ENCODE measurements at regions not wholly inside any gene's neighbourhood (a gene's known extent, or its start where the extent isn't known, plus 50 kb on each side); places are given as distances from the start of the nearest gene placed in this dataset.

DNA sequence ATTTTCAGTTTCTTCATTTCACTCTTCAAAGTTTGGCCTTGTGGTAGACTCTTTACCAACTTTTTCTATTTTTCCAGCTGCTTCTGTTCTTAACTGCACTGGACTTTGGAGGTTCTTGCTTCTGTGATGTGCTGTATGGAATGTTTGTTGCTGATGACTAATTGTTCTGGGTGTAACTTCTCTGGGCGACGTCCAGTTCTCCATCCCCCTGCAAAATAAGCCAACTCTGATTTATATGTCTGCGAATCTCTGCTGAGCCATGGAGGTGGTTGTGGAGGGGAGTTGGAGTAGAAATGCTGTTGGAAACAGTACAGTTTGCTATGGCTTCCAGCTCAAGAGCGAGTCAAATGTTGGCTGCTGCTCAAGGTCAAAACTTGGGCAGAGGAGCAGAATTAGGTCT, 113.9 kb upstream of the DYRK2 start:
- TF ChIP-seq, protein P1, sequence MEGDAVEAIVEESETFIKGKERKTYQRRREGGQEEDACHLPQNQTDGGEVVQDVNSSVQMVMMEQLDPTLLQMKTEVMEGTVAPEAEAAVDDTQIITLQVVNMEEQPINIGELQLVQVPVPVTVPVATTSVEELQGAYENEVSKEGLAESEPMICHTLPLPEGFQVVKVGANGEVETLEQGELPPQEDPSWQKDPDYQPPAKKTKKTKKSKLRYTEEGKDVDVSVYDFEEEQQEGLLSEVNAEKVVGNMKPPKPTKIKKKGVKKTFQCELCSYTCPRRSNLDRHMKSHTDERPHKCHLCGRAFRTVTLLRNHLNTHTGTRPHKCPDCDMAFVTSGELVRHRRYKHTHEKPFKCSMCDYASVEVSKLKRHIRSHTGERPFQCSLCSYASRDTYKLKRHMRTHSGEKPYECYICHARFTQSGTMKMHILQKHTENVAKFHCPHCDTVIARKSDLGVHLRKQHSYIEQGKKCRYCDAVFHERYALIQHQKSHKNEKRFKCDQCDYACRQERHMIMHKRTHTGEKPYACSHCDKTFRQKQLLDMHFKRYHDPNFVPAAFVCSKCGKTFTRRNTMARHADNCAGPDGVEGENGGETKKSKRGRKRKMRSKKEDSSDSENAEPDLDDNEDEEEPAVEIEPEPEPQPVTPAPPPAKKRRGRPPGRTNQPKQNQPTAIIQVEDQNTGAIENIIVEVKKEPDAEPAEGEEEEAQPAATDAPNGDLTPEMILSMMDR (conservative IDR thresholded peaks at IDR 0.05; ENCODE audit: low read depth, low read length) = no peak
- H3K4me3 ChIP-seq (ENCODE audit: low read depth, low read length) = no peak overlapping the region
- DNase-seq (ENCODE audit: low read depth) = peak; percentile 89

DNA sequence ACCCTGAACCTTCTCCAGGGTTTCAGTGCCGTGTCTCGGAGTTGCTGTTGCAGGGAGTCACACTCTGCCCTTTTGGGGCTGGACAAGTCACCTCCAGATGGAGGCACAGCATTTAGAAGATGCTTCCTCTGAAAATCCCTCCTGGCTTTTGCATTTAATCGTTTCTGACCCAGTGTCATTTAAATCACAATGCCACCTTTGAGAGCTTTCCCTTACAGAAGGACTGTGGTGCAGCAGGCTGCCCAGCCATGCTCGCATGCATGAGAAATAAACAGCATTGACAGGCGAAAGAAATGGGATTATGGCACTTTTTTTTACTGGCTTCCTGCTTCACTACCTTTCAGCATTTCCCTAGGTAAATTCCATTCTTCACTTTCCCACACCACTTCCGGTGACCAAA, 113.4 kb upstream of the DYRK2 start:
- no peak overlapping the region for H3K4me3 ChIP-seq (ENCODE audit: low read depth, low read length)
- DNase-seq (ENCODE audit: low read depth) = no peak
- TF ChIP-seq, protein P1 (conservative IDR thresholded peaks at IDR 0.05; ENCODE audit: low read depth, low read length) = no peak

DNA sequence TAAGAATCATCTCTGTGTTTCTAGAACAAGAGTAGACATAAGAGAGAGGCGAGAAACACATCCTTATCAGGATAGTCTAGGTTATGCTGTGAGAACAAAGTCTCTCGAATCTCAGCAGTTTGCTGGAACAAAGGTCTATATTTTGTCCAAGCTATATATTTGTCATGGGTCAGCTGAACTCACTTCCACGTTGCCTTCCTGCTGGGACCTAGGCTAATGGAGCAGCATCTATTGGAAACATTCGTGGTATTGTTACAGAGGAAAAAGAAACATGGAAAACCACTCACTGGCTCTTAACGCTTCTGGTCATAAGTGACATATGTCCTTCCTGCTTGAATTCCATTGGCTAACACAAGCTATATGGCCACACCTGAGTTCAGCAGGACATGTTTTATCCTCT, 112.6 kb upstream of the DYRK2 start:
- TF ChIP-seq, protein P1 (conservative IDR thresholded peaks at IDR 0.05; ENCODE audit: low read depth, low read length) = no peak
- DNase-seq (ENCODE audit: low read depth) = no peak
- no peak overlapping the region for H3K4me3 ChIP-seq (ENCODE audit: low read depth, low read length)

DNA sequence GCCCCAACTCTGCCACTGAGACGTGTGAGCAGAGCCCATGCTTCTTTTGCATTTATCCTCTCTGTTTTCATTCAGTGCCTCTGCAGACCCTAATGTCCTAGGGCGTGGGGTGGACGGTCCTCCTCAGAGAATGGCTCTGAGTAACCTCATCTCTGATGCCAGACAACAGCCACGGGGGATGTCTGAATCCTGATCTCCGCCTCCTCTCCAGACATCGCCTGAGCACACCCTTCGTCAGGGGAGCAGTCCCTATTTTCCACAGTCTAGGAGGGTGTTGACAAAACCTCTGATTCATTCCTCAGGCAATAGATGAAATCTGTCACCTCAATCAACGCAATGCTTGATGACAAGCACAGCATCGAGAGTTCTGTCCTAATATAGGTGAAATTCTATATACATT, 109.2 kb upstream of the DYRK2 start:
- TF ChIP-seq, protein P1 (conservative IDR thresholded peaks at IDR 0.05; ENCODE audit: low read depth, low read length) = no peak
- no peak overlapping the region for H3K4me3 ChIP-seq (ENCODE audit: low read depth, low read length)
- DNase-seq (ENCODE audit: low read depth) = no peak

DNA sequence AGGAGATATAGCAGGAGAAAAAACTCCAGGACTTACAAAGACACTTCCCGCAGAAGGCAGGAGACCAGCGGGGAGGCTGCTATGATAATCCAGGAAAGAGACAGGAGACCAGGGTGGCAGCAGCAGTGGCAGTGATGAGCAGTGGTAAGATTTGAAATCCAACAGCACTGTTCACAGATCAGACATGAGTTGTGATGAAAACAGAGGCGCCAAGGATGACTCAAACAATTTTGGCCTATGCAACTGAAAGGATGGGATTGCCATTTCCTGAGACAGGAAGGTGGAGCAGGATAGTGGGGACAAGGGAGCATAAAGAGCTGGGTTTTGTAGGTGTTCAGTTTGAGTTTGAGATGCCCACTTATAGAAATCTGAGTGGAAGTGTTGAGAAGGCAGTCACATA, 108.6 kb upstream of the DYRK2 start:
- H3K4me3 ChIP-seq (ENCODE audit: low read depth, low read length) = no peak overlapping the region
- no peak for DNase-seq (ENCODE audit: low read depth)
- TF ChIP-seq, protein P1 (conservative IDR thresholded peaks at IDR 0.05; ENCODE audit: low read depth, low read length) = no peak

DNA sequence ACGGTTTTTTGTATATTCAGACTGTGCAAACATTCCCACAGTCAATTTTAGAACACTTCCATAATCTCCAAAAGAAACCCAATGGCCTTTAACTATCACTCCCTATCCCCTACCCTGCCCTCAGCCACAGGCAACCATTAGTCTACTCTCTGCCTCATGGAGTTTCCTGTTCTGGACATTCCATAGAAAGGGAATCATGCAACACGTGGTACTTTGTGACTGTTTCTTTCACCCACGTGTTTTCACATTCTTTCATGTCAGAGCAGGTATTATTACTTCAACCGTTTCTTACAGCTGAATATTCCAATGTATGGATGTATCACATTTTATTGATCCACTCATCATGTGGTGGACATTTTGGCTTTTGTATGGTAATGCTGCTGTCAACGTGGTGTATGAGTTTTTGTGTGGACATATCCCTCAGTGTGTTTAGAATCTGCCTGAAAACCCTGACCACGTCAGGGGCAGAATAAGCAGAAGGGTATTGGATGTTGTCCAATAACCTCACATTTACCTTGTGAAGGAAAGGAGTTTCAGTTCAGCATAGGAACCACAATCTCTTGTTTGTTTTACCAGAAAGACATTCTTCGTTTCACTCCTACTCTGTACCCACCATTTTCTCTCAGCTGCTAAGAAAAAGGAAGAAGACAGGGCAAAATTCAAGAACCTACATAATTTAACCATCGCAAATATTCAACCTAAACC, 107.5 kb upstream of the DYRK2 start:
- TF ChIP-seq, protein P1 (conservative IDR thresholded peaks at IDR 0.05; ENCODE audit: low read depth, low read length) = no peak
- no peak for DNase-seq (ENCODE audit: low read depth)
- H3K4me3 ChIP-seq (ENCODE audit: low read depth, low read length) = no peak overlapping the region

DNA sequence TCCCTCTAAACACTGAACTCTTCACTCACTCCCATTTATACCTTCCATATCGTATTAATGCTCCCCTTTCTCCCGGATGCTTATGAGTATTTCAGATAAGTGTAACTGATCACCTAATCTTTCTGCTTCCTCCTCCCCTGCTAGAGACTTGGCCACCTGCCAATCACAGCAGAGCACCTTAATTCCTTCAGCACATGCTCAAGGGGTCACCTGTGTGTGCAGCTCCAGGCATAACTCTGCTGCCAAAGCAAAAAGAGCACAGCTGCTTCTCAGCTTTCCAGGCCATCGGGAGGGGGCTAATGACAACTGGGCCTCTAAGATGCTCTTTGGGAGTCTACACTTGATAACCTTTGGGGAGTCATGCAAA, 106.9 kb upstream of the DYRK2 start:
- H3K4me3 ChIP-seq (ENCODE audit: low read depth, low read length) = no peak overlapping the region
- no peak for DNase-seq (ENCODE audit: low read depth)
- TF ChIP-seq, protein P1 (conservative IDR thresholded peaks at IDR 0.05; ENCODE audit: low read depth, low read length) = no peak

Data from choroid plexus epithelial cell (primary cell).